WTC11 (cell line): ENCODE measurements at regions not wholly inside any gene's neighbourhood (a gene's known extent, or its start where the extent isn't known, plus 50 kb on each side); places are given as distances from the start of the nearest gene placed in this dataset.

Source experiments
- CREB1 ChIP-seq: sonication (generic); formaldehyde crosslinking; IDR thresholded peaks from 2 replicates; pipeline ENCODE4 v1.8.0; 2023; ENCODE audit warnings: mild to moderate bottlenecking, missing genetic modification reagents
- CTCF ChIP-seq: fragments of 200-600 bp; IDR thresholded peaks from 2 replicates; pipeline ENCODE4 v1.8.0; 2022; ENCODE audit warnings: antibody characterized with exemption
- E2F5 ChIP-seq: sonication (generic); formaldehyde crosslinking; IDR thresholded peaks from 2 replicates; pipeline ENCODE4 v1.8.1; 2022; ENCODE audit warnings: mild to moderate bottlenecking, moderate library complexity, missing genetic modification reagents
- ESRRA ChIP-seq: sonication (generic); formaldehyde crosslinking; IDR thresholded peaks from 2 replicates; pipeline ENCODE4 v1.8.1; 2022; ENCODE audit warnings: mild to moderate bottlenecking, missing genetic modification reagents, borderline replicate concordance
- ETV6 ChIP-seq: sonication (generic); formaldehyde crosslinking; IDR thresholded peaks from 2 replicates; pipeline ENCODE4 v1.8.1; 2022; ENCODE audit warnings: mild to moderate bottlenecking, missing genetic modification reagents
- FOXP4 ChIP-seq: sonication (generic); formaldehyde crosslinking; IDR thresholded peaks from 2 replicates; pipeline ENCODE4 v1.8.0; 2022; ENCODE audit warnings: mild to moderate bottlenecking, missing genetic modification reagents
- IRF1 ChIP-seq: sonication (generic); formaldehyde crosslinking; IDR thresholded peaks from 2 replicates; pipeline ENCODE4 v1.8.0; 2023; ENCODE audit warnings: missing genetic modification reagents
- KAT7 ChIP-seq: sonication (generic); formaldehyde crosslinking; IDR thresholded peaks from 2 replicates; pipeline ENCODE4 v1.8.1; 2023; ENCODE audit warnings: missing genetic modification reagents, mild to moderate bottlenecking, borderline replicate concordance
- SP1 ChIP-seq: sonication (generic); formaldehyde crosslinking; conservative IDR thresholded peaks from 2 replicates; pipeline ENCODE4 v1.8.1; 2022; ENCODE audit warnings: missing genetic modification reagents
- TCF7 ChIP-seq: sonication (generic); formaldehyde crosslinking; IDR thresholded peaks from 2 replicates; pipeline ENCODE4 v1.8.0; 2022; ENCODE audit warnings: mild to moderate bottlenecking, low read depth, missing genetic modification reagents, moderate library complexity
- TEAD1 ChIP-seq: sonication (generic); formaldehyde crosslinking; IDR thresholded peaks from 2 replicates; pipeline ENCODE4 v1.8.0; 2022; ENCODE audit warnings: mild to moderate bottlenecking, missing genetic modification reagents
- ZBTB21 ChIP-seq: sonication (generic); formaldehyde crosslinking; IDR thresholded peaks from 2 replicates; pipeline ENCODE4 v1.8.1; 2023; ENCODE audit warnings: mild to moderate bottlenecking, missing genetic modification reagents, borderline replicate concordance
- ZSCAN18 ChIP-seq: fragments of 250-450 bp; sonication (Bioruptor Pico); IDR thresholded peaks from 2 replicates; pipeline ENCODE4 v2.1.2; 2022; ENCODE audit warnings: mild to moderate bottlenecking, moderate library complexity

- no peak for TF ChIP-seq KAT7
- no peak for TF ChIP-seq CTCF
- no peak for TF ChIP-seq IRF1 (CRISPR knock-in tag)
- TF ChIP-seq ZBTB21: no peak
- peak; percentile 96 for TF ChIP-seq ETV6
- TF ChIP-seq SP1 (CRISPR knock-in tag): no peak
- no peak for TF ChIP-seq TEAD1 (CRISPR knock-in tag)
- no peak for TF ChIP-seq CREB1
- no peak for TF ChIP-seq FOXP4 (CRISPR knock-in tag)
- no peak for TF ChIP-seq TCF7
- no peak for TF ChIP-seq ZSCAN18 (CRISPR knock-in tag)
- TF ChIP-seq E2F5 (CRISPR knock-in tag): no peak
- TF ChIP-seq ESRRA (CRISPR knock-in tag): no peak
These were observed 104.9 kb upstream of the DHX15 start for GRCh38 chr4:24689212-24689611.
